SK-N-SH treated with all-trans-retinoic acid at 6 μM for 48 hours (cell line): ENCODE measurements at regions not wholly inside any gene's neighbourhood (a gene's known extent, or its start where the extent isn't known, plus 50 kb on each side); places are given as distances from the start of the nearest gene placed in this dataset.
A peak's percentile ranks its signal among the peaks of the same experiment; 100 is the strongest.

Experiments used
- ATAC-seq: fragments of 200-7000 bp; cut with Tn5 transposase; 3 replicates; pipeline ENCODE4 v1.9.1; 2020; ENCODE audit warnings: mild to moderate bottlenecking, moderate library complexity
- ARNTL ChIP-seq: fragments of 450-650 bp; formaldehyde crosslinking; IDR thresholded peaks from 2 replicates; pipeline ENCODE4 v1.5.0; 2020; ENCODE audit warnings: low read depth, mild to moderate bottlenecking, moderate library complexity, borderline replicate concordance
- CREB5 ChIP-seq: fragments of 250-450 bp; sonication (Bioruptor Pico); IDR thresholded peaks from 2 replicates; pipeline ENCODE4 v1.5.1; 2020; ENCODE audit warnings: low read depth, mild to moderate bottlenecking, moderate library complexity
- CSDC2 ChIP-seq: fragments of 250-450 bp; sonication (Bioruptor Pico); IDR thresholded peaks from 2 replicates; pipeline ENCODE4 v1.5.0; 2020; ENCODE audit warnings: mild to moderate bottlenecking, moderate library complexity
- ISL1 ChIP-seq: fragments of 250-450 bp; sonication (Bioruptor Pico); IDR thresholded peaks from 2 replicates; pipeline ENCODE4 v2.1.2; 2022; ENCODE audit warnings: mild to moderate bottlenecking, moderate library complexity
- OSR1 ChIP-seq: fragments of 250-450 bp; sonication (Bioruptor Pico); IDR thresholded peaks from 2 replicates; pipeline ENCODE4 v1.8.0; 2022; ENCODE audit warnings: moderate library complexity, mild to moderate bottlenecking, inconsistent platforms
- PATZ1 ChIP-seq: fragments of 250-450 bp; sonication (Bioruptor Pico); IDR thresholded peaks from 2 replicates; pipeline ENCODE4 v1.8.0; 2020; ENCODE audit warnings: mild to moderate bottlenecking, moderate library complexity, borderline replicate concordance
- PPARA ChIP-seq: fragments of 250-450 bp; sonication (Bioruptor Pico); IDR thresholded peaks from 2 replicates; pipeline ENCODE4 v1.5.0; 2020; ENCODE audit warnings: mild to moderate bottlenecking, borderline replicate concordance
- RARB ChIP-seq: fragments of 250-450 bp; sonication (Bioruptor Pico); IDR thresholded peaks from 2 replicates; pipeline ENCODE4 v1.8.0; 2021; ENCODE audit warnings: mild to moderate bottlenecking, moderate library complexity
- SNAI2 ChIP-seq: fragments of 250-450 bp; sonication (Bioruptor Pico); IDR thresholded peaks from 2 replicates; pipeline ENCODE4 v1.5.0; 2020; ENCODE audit warnings: mild to moderate bottlenecking, moderate library complexity
- TCF4 ChIP-seq: fragments of 250-450 bp; sonication (Bioruptor Pico); IDR thresholded peaks from 2 replicates; pipeline ENCODE4 v1.8.0; 2021; ENCODE audit warnings: mild to moderate bottlenecking, moderate library complexity, borderline replicate concordance
- TOX ChIP-seq: fragments of 250-450 bp; sonication (Bioruptor Pico); IDR thresholded peaks from 2 replicates; pipeline ENCODE4 v1.8.0; 2021; ENCODE audit warnings: mild to moderate bottlenecking, moderate library complexity, borderline replicate concordance
- ZC3H10 ChIP-seq: fragments of 250-450 bp; sonication (Bioruptor Pico); IDR thresholded peaks from 2 replicates; pipeline ENCODE4 v1.5.1; 2021; ENCODE audit warnings: mild to moderate bottlenecking, moderate library complexity
- ZFP3 ChIP-seq: fragments of 250-450 bp; sonication (Bioruptor Pico); IDR thresholded peaks from 2 replicates; pipeline ENCODE4 v1.5.0; 2020; ENCODE audit warnings: mild to moderate bottlenecking, moderate library complexity
- ZFP30 ChIP-seq: fragments of 450-650 bp; formaldehyde crosslinking; IDR thresholded peaks from 2 replicates; pipeline ENCODE4 v1.5.0; 2022; ENCODE audit warnings: mild to moderate bottlenecking, moderate library complexity
- ZNF565 ChIP-seq: fragments of 450-650 bp; formaldehyde crosslinking; conservative IDR thresholded peaks from 2 replicates; pipeline ENCODE4 v1.5.0; 2020; ENCODE audit warnings: low read depth, mild to moderate bottlenecking, moderate library complexity
- ZNF70 ChIP-seq: fragments of 450-650 bp; formaldehyde crosslinking; IDR thresholded peaks from 2 replicates; pipeline ENCODE4 v1.5.0; 2020; ENCODE audit warnings: mild to moderate bottlenecking, moderate library complexity
- ZNF8 ChIP-seq: fragments of 450-650 bp; formaldehyde crosslinking; IDR thresholded peaks from 2 replicates; pipeline ENCODE4 v1.5.0; 2020; ENCODE audit warnings: mild to moderate bottlenecking, moderate library complexity
- TF ChIP-seq, protein P1 (sequence below): fragments of 250-450 bp; sonication (Bioruptor Pico); IDR thresholded peaks from 2 replicates; pipeline ENCODE4 v1.8.0; 2021; ENCODE audit warnings: low read depth, mild to moderate bottlenecking, moderate library complexity, borderline replicate concordance
- TF ChIP-seq, protein P2 (sequence below): fragments of 250-450 bp; sonication (Bioruptor Pico); IDR thresholded peaks from 2 replicates; pipeline ENCODE4 v1.5.1; 2021; ENCODE audit warnings: mild to moderate bottlenecking, moderate library complexity
- TF ChIP-seq, protein P3 (sequence below): fragments of 250-450 bp; sonication (Bioruptor Pico); IDR thresholded peaks from 2 replicates; pipeline ENCODE4 v1.5.0; 2020; ENCODE audit warnings: mild to moderate bottlenecking, moderate library complexity

DNA sequence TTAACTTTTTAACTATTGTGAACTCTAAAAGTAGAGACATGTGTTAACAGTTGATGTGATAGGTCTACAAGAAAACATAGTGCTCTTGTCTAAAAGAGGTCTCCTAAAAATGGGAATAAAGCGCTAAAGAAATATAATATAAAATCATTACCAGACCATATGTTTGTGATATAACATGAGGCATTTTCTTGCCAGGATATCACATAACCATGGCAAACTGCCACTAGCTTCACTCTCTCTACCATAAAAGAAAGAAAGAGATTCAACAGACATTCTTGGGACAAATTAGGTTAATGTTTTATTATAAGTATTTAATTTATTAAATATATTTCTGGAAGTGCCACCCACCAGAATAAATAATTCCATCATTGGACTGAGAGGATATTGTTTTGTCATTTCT is 115.0 kb downstream of the TMEM26 start (continued):
- TF ChIP-seq CREB5, result no peak
- no peak for TF ChIP-seq PPARA (CRISPR knock-in tag)

DNA sequence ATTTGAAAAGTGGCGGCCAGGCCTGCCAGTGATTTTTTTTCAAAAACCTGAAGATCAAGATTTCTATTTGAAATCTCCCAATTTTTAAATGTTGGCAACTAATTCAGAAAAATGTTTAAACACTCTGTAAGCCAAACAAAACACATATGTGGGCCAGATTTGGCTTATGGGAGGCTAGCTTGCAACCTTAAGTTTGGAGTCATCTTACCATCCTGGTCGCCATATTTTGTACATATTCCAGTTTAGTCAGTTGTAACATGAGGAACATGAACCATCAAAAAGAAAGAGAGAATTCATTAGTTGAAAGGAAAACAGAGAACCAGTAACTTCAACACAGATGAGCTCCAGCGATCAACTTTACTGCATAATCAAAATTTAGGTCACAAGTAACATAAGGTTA is 115.4 kb downstream of the TMEM26 start:
- ATAC-seq, result peak; percentile 24; the same call in 2 of the 3 replicates
- TF ChIP-seq ZNF565 (no peak), ZFP30 (no peak), ZFP3 (CRISPR knock-in tag) (no peak), ARNTL (CRISPR knock-in tag) (no peak), TOX (CRISPR knock-in tag) (no peak), ZNF8 (CRISPR knock-in tag) (no peak), PPARA (CRISPR knock-in tag) (no peak), ZC3H10 (CRISPR knock-in tag) (no peak), OSR1 (no peak), PATZ1 (CRISPR knock-in tag) (no peak), CREB5 (no peak), CSDC2 (no peak), TCF4 (CRISPR knock-in tag) (no peak), ZNF70 (no peak), RARB (CRISPR knock-in tag) (no peak), ISL1 (no peak), SNAI2 (CRISPR knock-in tag) (no peak)
- TF ChIP-seq, protein P1, sequence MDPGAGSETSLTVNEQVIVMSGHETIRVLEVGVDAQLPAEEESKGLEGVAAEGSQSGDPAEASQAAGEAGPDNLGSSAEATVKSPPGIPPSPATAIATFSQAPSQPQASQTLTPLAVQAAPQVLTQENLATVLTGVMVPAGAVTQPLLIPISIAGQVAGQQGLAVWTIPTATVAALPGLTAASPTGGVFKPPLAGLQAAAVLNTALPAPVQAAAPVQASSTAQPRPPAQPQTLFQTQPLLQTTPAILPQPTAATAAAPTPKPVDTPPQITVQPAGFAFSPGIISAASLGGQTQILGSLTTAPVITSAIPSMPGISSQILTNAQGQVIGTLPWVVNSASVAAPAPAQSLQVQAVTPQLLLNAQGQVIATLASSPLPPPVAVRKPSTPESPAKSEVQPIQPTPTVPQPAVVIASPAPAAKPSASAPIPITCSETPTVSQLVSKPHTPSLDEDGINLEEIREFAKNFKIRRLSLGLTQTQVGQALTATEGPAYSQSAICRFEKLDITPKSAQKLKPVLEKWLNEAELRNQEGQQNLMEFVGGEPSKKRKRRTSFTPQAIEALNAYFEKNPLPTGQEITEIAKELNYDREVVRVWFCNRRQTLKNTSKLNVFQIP (CRISPR knock-in tag), result no peak
- TF ChIP-seq, protein P2, sequence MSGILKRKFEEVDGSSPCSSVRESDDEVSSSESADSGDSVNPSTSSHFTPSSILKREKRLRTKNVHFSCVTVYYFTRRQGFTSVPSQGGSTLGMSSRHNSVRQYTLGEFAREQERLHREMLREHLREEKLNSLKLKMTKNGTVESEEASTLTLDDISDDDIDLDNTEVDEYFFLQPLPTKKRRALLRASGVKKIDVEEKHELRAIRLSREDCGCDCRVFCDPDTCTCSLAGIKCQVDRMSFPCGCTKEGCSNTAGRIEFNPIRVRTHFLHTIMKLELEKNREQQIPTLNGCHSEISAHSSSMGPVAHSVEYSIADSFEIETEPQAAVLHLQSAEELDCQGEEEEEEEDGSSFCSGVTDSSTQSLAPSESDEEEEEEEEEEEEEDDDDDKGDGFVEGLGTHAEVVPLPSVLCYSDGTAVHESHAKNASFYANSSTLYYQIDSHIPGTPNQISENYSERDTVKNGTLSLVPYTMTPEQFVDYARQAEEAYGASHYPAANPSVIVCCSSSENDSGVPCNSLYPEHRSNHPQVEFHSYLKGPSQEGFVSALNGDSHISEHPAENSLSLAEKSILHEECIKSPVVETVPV (CRISPR knock-in tag), result no peak
- TF ChIP-seq, protein P3, sequence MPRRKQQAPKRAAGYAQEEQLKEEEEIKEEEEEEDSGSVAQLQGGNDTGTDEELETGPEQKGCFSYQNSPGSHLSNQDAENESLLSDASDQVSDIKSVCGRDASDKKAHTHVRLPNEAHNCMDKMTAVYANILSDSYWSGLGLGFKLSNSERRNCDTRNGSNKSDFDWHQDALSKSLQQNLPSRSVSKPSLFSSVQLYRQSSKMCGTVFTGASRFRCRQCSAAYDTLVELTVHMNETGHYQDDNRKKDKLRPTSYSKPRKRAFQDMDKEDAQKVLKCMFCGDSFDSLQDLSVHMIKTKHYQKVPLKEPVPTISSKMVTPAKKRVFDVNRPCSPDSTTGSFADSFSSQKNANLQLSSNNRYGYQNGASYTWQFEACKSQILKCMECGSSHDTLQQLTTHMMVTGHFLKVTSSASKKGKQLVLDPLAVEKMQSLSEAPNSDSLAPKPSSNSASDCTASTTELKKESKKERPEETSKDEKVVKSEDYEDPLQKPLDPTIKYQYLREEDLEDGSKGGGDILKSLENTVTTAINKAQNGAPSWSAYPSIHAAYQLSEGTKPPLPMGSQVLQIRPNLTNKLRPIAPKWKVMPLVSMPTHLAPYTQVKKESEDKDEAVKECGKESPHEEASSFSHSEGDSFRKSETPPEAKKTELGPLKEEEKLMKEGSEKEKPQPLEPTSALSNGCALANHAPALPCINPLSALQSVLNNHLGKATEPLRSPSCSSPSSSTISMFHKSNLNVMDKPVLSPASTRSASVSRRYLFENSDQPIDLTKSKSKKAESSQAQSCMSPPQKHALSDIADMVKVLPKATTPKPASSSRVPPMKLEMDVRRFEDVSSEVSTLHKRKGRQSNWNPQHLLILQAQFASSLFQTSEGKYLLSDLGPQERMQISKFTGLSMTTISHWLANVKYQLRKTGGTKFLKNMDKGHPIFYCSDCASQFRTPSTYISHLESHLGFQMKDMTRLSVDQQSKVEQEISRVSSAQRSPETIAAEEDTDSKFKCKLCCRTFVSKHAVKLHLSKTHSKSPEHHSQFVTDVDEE (CRISPR knock-in tag), result no peak

GRCh38 chr10:61336831-61337230 is 116.3 kb downstream of the TMEM26 start:
- TF ChIP-seq TOX (CRISPR knock-in tag), result no peak
- ATAC-seq, result no peak
